ENCODE measurements at regions not wholly inside any gene's neighbourhood (a gene's known extent, or its start where the extent isn't known, plus 50 kb on each side); places are given as distances from the start of the nearest gene placed in this dataset.

DNA sequence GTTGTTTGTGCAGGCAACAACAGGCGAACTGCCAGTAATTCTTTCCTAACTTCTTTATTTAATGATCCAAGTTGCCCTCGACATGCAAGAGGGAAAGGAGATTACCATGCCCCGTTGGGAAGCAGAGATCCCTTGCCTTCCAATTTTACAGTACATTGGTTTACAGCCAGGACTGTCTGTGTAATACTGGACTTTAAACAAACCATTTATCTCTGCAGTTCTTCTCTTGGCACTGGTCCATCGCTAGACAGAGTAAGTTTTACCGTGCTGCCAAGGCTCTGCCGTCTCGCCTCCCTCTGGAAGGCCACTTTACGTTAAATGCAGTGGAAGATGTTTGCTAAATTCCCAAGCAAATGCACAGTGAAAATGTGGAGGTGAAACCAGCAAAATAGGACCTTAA, 660.3 kb upstream of the PRKX start:
- H3K27ac Mint-ChIP-seq: no peak overlapping the region
- no peak overlapping the region for H3K4me3 Mint-ChIP-seq
- intact Hi-C loops (cut with micrococcal nuclease): no loop called here
- H3K4me1 Mint-ChIP-seq: no peaks in the 10 kb centered on the region
- H3K9me3 Mint-ChIP-seq: peaks cover under 1% of the 10 kb centered on the region
- no peak for DNase-seq
- H3K27me3 Mint-ChIP-seq: no peaks in the 10 kb centered on the region
- no peaks in the 10 kb centered on the region for H3K36me3 Mint-ChIP-seq (ENCODE audit: low read depth)

DNA sequence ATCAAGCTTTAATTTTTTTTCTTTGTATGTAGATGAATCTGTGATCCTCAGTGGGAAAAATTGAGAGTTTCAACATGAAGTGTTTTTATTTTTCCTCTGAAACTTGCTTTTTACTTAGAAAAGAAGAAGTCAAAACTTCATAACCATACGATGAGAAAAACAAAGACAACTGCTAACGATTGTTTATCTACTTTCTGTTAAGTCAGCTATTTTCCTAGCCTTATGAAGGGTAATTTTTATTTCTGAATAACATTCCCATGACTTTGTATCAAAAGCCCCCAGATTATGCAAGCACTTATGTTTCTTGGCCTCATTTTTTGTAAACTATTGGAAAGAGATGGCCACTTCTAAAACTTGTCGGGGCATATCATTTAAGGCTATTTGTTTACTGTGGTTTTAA, 645.1 kb upstream of the PRKX start:
- Mint-ChIP-seq H3K4me1 (no peaks in the 10 kb centered on the region), H3K9me3 (no peaks in the 10 kb centered on the region), H3K27me3 (no peaks in the 10 kb centered on the region), H3K36me3 (ENCODE audit: low read depth) (no peaks in the 10 kb centered on the region), H3K4me3 (no peak overlapping the region), H3K27ac (no peak overlapping the region)
- intact Hi-C loops (cut with micrococcal nuclease): no loop called here
- DNase-seq: no peak

DNA sequence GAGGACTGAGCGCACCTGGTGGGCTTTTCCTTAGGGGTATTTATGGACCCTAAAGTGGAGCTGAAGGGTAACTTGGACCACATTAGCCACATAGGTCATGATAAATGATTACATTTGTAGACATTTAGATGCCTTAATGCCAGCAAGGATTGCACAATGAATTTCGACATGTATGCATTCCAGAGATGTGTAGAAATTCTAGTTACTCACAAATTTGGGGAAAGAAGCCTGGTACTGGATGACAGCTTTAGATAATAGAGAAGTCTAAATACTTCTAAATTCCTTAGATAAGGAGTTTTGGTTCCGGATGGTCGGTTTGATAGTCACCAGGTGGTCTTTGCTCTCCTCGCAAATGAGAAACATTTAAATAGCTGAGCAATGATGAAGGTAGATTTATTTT, 609.5 kb upstream of the PRKX start:
- H3K27ac Mint-ChIP-seq: no peak overlapping the region
- no peaks in the 10 kb centered on the region for H3K27me3 Mint-ChIP-seq
- H3K36me3 Mint-ChIP-seq (ENCODE audit: low read depth): no peaks in the 10 kb centered on the region
- no peak for DNase-seq
- H3K9me3 Mint-ChIP-seq: no peaks in the 10 kb centered on the region
- intact Hi-C loops (cut with micrococcal nuclease): no loop called here
- no peaks in the 10 kb centered on the region for H3K4me1 Mint-ChIP-seq
- no peak overlapping the region for H3K4me3 Mint-ChIP-seq

DNA sequence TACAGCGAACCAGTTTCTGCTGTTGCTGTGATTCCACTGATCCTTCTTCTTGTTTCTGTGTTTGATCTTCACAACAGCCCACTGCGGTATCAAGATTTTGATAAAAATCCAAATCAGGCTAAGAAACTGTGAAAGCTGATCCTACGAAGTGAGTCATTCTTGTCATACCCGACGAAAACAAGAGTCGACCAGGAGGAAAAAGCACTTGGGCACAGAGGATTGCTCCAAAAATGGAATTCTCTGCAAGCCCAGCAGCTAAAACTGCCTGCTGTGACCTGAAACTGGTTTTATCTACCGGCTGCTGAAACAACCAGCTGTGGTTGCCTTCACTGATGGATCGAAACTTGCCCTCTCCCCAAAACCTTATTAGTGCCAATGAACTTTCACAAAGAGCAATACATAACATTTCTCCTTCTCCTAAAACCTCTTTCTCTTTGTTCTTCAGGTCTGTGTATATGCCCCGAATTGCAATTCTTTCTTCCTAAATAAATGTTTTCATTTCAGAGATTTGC, 607.0 kb upstream of the PRKX start:
- Mint-ChIP-seq H3K4me3 (no peak overlapping the region), H3K27ac (no peak overlapping the region), H3K36me3 (ENCODE audit: low read depth) (no peaks in the 10 kb centered on the region), H3K9me3 (no peaks in the 10 kb centered on the region), H3K27me3 (no peaks in the 10 kb centered on the region), H3K4me1 (no peaks in the 10 kb centered on the region)
- no peak for DNase-seq
- intact Hi-C loops (cut with micrococcal nuclease): no loop called here

DNA sequence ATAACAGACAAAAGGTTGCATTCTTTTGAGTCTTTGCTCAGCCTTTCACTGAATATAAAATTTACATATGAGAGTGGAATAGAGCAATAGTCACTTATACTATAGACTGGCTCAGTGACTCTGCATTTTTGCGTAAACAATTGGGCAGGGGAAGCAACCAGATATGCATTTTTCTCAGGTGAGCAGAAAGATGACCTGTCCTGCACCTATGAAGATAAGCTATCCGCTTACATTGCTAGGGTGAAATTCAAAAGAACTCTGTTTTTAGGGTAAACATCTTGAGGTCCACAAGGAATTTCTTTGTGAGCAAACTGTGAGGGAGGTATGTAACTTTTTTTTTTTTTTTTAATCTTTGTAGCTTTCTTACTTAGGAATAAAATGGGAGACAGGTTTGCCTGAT, 602.4 kb upstream of the PRKX start:
- intact Hi-C loops (cut with micrococcal nuclease): no loop called here
- Mint-ChIP-seq H3K36me3 (ENCODE audit: low read depth) (no peaks in the 10 kb centered on the region), H3K9me3 (peaks cover 3% of the 10 kb centered on the region), H3K27ac (no peak overlapping the region), H3K27me3 (no peaks in the 10 kb centered on the region), H3K4me3 (no peak overlapping the region), H3K4me1 (no peaks in the 10 kb centered on the region)
- no peak for DNase-seq

DNA sequence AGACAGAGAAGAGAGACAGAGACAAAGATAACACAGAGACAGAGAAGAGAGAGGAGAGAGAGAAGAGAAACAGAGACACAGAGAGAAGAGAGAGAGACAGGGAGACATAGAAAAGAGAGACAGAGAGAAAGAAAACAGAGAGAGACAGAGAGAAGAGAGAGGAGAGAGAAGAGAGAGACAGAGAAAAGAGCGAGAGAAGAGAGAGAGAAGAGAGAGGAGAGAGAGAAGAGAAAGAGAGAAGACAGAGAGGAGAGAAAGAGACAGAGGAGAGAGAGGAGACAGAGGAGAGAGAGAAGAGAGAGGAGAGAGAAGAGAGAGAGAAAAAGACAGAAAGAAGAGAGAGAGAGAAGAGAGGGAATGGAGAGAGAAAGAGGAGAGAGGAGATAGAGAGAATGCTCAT, 601.1 kb upstream of the PRKX start:
- Mint-ChIP-seq H3K27me3 (no peaks in the 10 kb centered on the region), H3K9me3 (peaks cover 3% of the 10 kb centered on the region), H3K36me3 (ENCODE audit: low read depth) (no peaks in the 10 kb centered on the region), H3K27ac (no peak overlapping the region), H3K4me3 (no peak overlapping the region), H3K4me1 (no peaks in the 10 kb centered on the region)
- no peak for DNase-seq
- intact Hi-C loops (cut with micrococcal nuclease): no loop called here

DNA sequence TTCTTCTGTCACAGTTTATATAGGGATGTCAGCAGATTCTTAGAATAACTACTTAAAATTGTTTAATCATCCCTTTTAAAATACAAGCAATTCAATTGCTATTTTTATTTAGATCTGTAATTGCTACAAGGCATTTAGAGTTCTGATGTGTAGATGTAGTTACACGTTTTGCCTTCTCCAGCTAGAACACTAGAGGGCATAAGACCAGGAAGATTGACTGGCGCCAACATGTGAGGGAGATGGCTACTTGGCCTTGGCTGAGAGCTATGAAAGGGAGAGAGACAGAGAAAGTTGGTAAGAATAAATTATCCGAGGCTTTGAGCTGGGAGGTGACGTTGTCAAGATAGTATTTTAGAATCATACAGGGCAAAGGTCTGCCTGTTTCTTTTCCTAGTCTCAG, 563.7 kb upstream of the PRKX start:
- intact Hi-C loops (cut with micrococcal nuclease): no loop called here
- no peak for DNase-seq
- H3K4me3 Mint-ChIP-seq: no peak overlapping the region

DNA sequence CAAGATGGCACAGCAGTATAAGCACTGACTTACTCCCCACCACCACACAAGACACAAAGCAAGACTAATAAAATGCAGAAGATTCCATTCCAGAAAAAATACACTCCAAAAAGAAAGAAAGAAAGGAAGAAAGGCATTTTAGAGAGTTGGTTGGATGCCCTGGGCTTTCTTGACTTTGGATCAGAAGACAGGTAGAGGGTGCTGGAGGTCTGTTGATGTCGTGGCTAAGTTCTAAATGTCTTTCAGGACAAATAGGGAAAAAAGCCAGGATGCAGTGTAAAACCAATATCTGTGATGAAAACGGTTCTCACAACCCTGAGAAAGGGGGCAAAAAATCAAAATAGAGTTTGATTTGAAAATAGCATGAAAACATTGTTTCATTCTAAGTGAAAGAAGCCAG, 555.2 kb upstream of the PRKX start:
- intact Hi-C loops (cut with micrococcal nuclease): no loop called here
- Mint-ChIP-seq H3K36me3 (ENCODE audit: low read depth) (no peaks in the 10 kb centered on the region), H3K9me3 (no peaks in the 10 kb centered on the region), H3K27ac (no peak overlapping the region), H3K4me1 (no peaks in the 10 kb centered on the region), H3K27me3 (no peaks in the 10 kb centered on the region), H3K4me3 (no peak overlapping the region)
- no peak for DNase-seq

More for the DNA sequence above, 563.7 kb upstream of the PRKX start:
- Mint-ChIP-seq H3K36me3 (ENCODE audit: low read depth) (no peaks in the 10 kb centered on the region), H3K27ac (no peak overlapping the region), H3K27me3 (no peaks in the 10 kb centered on the region), H3K4me1 (no peaks in the 10 kb centered on the region), H3K9me3 (no peaks in the 10 kb centered on the region)

DNA sequence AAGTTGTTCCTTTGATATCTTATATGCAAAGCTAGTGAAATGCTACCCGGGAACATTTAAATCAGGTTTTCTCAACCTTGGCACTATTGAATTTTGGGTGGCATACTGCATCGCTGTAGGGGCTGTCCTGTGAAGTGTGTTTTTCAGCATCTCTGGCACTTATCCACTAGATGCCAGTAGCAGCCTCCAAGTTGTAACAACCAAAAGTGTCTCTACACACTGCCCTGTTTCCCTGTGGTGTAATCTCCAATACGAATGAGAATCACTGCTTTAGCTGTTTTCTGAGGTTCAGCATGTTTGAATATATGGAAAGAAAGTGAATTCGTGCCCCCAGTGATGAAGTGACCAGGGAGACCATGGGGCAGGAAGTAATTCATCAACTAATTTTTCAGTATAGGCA, 551.6 kb upstream of the PRKX start:
- Mint-ChIP-seq H3K4me1 (no peaks in the 10 kb centered on the region), H3K27ac (no peak overlapping the region), H3K9me3 (no peaks in the 10 kb centered on the region), H3K4me3 (no peak overlapping the region), H3K27me3 (no peaks in the 10 kb centered on the region), H3K36me3 (ENCODE audit: low read depth) (no peaks in the 10 kb centered on the region)
- intact Hi-C loops (cut with micrococcal nuclease): no loop called here
- DNase-seq: no peak

DNA sequence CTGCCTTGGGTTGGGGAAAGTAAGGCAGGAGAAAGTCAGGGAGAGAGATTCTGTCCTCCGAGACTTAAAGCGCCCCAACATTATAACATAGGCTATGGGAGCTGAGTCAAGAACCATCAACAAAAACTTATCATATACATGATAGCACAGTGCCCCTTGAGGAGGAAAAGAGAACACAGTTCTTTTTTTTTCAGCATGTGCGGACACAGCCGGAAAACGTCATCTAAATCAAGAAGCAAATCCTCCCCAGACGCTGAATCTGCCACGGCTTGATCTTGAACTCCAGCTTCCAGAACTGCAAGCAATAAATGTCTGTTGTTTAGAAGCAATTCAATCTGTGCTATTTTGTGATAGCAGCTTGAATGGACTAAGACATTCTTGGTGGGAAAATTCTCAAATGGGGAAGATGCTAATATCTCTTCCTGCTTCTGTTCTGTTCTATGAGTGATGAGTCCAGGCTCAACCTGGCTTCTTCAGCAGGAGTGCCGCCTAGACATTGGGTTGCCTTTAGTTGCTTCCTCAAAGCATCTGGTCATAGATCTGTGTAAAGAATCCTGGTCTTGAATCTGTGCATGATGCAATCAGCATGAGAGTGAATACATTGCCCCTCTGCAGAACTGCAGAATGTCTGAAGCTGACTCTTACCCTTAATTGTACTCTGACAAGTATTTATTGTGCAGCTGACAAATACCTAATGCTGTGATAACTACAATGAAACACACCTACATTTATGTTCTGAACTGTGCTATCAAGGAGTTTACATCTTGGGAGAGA, 549.8 kb upstream of the PRKX start:
- intact Hi-C loops (cut with micrococcal nuclease): no loop called here
- no peaks in the 10 kb centered on the region for H3K4me1 Mint-ChIP-seq
- H3K9me3 Mint-ChIP-seq: no peaks in the 10 kb centered on the region
- no peaks in the 10 kb centered on the region for H3K27me3 Mint-ChIP-seq
- DNase-seq: no peak
- no peaks in the 10 kb centered on the region for H3K36me3 Mint-ChIP-seq (ENCODE audit: low read depth)
- no peak overlapping the region for H3K4me3 Mint-ChIP-seq
- no peak overlapping the region for H3K27ac Mint-ChIP-seq

DNA sequence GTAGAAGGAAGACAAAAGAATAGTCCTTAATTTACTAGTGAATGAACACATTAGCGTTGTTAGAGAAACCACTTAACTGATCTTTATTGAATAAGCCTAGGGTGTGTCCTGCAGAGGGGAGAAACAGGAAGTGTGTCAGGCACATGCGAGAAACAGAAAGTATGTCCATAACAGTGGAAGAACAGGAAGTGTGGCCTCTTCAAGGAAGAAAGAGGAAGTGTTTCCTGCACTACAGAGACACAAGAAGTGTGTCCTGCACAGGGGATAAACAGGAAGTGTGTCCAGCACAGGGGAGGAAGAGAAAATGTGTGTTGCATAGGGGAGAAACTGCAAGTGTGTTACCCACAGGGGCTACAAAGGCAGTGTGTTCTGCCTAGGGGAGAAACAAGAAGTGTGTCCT, 539.6 kb upstream of the PRKX start:
- H3K4me1 Mint-ChIP-seq: peaks cover 6% of the 10 kb centered on the region
- intact Hi-C loops (cut with micrococcal nuclease): no loop called here

DNA sequence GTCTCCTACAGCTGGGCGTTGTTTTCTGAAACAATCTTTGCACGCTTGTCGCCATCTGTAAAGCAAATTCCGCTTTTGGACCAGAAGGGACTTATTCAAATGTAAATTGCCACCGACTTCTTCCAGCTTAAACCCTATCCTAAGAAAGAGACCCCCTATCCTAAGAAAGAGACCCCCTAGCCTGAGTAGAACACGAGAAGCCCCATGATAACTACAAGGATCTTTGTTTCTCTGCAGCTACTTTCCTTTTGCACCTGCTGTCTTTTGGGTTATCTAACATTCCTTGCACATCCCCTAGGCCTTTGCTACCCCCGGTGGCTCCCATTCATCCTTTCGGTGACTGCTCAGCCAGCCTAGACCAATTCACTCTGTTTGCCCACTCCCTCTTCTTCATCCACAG, 536.0 kb upstream of the PRKX start:
- Mint-ChIP-seq H3K27me3 (no peaks in the 10 kb centered on the region), H3K4me3 (no peak overlapping the region), H3K27ac (no peak overlapping the region), H3K4me1 (peaks cover 6% of the 10 kb centered on the region), H3K36me3 (ENCODE audit: low read depth) (no peaks in the 10 kb centered on the region), H3K9me3 (peaks cover 5% of the 10 kb centered on the region)
- no peak for DNase-seq
- intact Hi-C loops (cut with micrococcal nuclease): no loop called here

More for the DNA sequence above, 539.6 kb upstream of the PRKX start:
- H3K36me3 Mint-ChIP-seq (ENCODE audit: low read depth): no peaks in the 10 kb centered on the region
- no peaks in the 10 kb centered on the region for H3K27me3 Mint-ChIP-seq
- no peak for DNase-seq
- no peak overlapping the region for H3K27ac Mint-ChIP-seq
- no peak overlapping the region for H3K4me3 Mint-ChIP-seq
- peaks cover 5% of the 10 kb centered on the region for H3K9me3 Mint-ChIP-seq

DNA sequence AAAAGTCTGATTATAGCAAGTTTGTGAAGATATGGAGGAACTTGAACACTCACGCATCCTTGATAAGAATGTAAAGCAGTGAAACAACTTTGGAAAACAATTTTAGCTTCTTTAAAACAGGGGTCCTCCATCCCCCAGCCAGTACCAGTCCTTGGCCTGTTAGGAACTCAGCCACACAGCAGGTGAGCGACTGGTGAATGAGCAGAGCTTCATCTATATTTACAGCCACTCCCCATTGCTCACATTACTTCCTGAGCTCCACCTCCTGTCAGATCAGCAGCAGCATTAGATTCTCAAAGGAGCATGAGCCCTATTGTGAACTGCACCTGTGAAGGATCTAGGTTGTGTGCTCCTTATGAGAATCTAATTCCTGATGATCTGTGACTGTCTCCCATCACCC, 530.3 kb upstream of the PRKX start:
- intact Hi-C loops (cut with micrococcal nuclease): no loop called here
- no peak overlapping the region for H3K4me3 Mint-ChIP-seq

DNA sequence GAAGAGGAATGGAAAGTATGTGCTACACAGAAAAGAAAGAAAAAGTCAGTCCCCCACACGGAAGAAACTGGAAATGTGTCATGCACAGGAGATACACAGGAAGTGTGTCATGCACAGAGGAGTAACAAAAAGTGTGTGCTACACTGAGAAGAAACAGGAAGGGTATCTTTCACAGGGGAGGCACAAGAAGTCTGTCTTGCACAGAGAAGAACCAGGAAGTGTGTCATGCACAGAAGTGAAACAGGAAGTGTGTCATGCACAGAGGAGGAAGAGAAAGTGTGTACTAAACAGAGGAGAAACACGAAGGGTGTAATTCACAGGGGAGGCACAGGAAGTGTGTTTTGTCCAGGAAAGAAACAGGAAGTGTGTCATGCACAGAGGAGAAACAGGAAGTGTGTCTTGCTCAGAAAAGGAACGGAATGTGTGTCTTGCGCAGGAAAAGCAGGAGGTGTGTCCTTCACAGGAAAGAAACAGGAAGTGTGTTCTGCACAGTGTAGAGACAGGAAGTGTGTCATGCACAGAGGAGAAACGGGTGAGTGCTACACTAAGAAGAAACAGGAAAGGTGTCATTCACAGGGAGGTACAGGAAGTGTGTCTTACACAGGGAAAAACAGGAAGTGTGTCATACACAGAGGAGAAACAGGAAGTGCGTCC, 527.2 kb upstream of the PRKX start:
- no peaks in the 10 kb centered on the region for H3K27me3 Mint-ChIP-seq
- H3K27ac Mint-ChIP-seq: no peak overlapping the region
- no peaks in the 10 kb centered on the region for H3K9me3 Mint-ChIP-seq
- no peaks in the 10 kb centered on the region for H3K4me1 Mint-ChIP-seq
- H3K36me3 Mint-ChIP-seq (ENCODE audit: low read depth): no peaks in the 10 kb centered on the region
- intact Hi-C loops (cut with micrococcal nuclease): no loop called here
- no peak overlapping the region for H3K4me3 Mint-ChIP-seq
- no peak for DNase-seq

More for the DNA sequence above, 530.3 kb upstream of the PRKX start:
- DNase-seq: no peak
- Mint-ChIP-seq H3K27me3 (no peaks in the 10 kb centered on the region), H3K36me3 (ENCODE audit: low read depth) (no peaks in the 10 kb centered on the region), H3K27ac (no peak overlapping the region), H3K4me1 (no peaks in the 10 kb centered on the region), H3K9me3 (no peaks in the 10 kb centered on the region)
